Gastrocnemius medialis (tissue), 4 donors: ENCODE measurements at regions not wholly inside any gene's neighbourhood (a gene's known extent, or its start where the extent isn't known, plus 50 kb on each side); places are given as distances from the start of the nearest gene placed in this dataset.
A peak's percentile ranks its signal among the peaks of the same experiment; 100 is the strongest.

Source experiments
- ATAC-seq, 2 donors: fragments of 150-250 bp; one replicate each; pipeline ENCODE4 v1.9.1; 2016
- DNase-seq, 2 donors: peaks; one replicate each; pipeline ENCODE4 v3.0.0-alpha.2; 2019
- H3K27ac ChIP-seq, 4 donors: fragments of 200-600 bp; sonication (generic); 1 replicate in 1 of 4; 2 replicates in 3 of 4; pipeline ENCODE4 v1.5.1; 2016 to 2018; ENCODE audit warnings: mild to moderate bottlenecking in 2 of 4, moderate library complexity in 1 of 4
- H3K27me3 ChIP-seq, 3 donors: fragments of 200-600 bp; sonication (generic) in 2 of 3; 1 replicate in 1 of 3; 2 replicates in 2 of 3; pipeline versions ENCODE4 v1.5.1 to v1.6.0; 2016 to 2019; ENCODE audit warnings: mild to moderate bottlenecking in 1 of 3, moderate library complexity in 1 of 3
- H3K36me3 ChIP-seq, 2 donors: fragments of 200-600 bp; sonication (generic) in 1 of 2; one replicate each; pipeline ENCODE4 v1.5.1; 2017 to 2018
- H3K4me1 ChIP-seq, 2 donors: fragments of 200-600 bp; sonication (generic) in 1 of 2; one replicate each; pipeline ENCODE4 v1.5.1; 2016 to 2017; ENCODE audit warnings: mild to moderate bottlenecking in 2 of 2
- H3K4me3 ChIP-seq, 4 donors: fragments of 200-600 bp; sonication (generic) in 3 of 4; 1 replicate in 1 of 4; 2 replicates in 3 of 4; pipeline ENCODE4 v1.5.1; 2016 to 2019; ENCODE audit warnings: mild to moderate bottlenecking in 2 of 4
- H3K9me3 ChIP-seq, 3 donors: fragments of 200-600 bp; sonication (generic) in 2 of 3; 1 replicate in 1 of 3; 2 replicates in 2 of 3; pipeline ENCODE4 v1.5.1; 2016 to 2019
- CTCF ChIP-seq, 5 experiments: fragments of 450-650 bp in 3 of 5; fragments of 200-600 bp in 2 of 5; sonication (generic) in 2 of 5; IDR thresholded peaks in 4 of 5; conservative IDR thresholded peaks in 1 of 5; 1 replicate in 4 of 5; 2 replicates in 1 of 5; pipeline ENCODE4 v1.5.1; 2016 to 2019; ENCODE audit warnings: antibody characterized with exemption in 5 of 5, mild to moderate bottlenecking in 3 of 5, moderate library complexity in 3 of 5
- POLR2A ChIP-seq, 2 donors: fragments of 450-650 bp; IDR thresholded peaks; one replicate each; pipeline ENCODE4 v1.6.1; 2017; ENCODE audit warnings: antibody characterized with exemption in 2 of 2, mild to moderate bottlenecking in 2 of 2, moderate library complexity in 2 of 2
- in situ Hi-C, 4 donors: fragments of 200-750 bp; cut with MboI; loops; one replicate each; pipeline versions ENCODE4 v1.15.0 to v1.8.0; 2017; ENCODE audit warnings: low sequenced_read_pairs in 4 of 4
- intact Hi-C: fragments of 100-400 bp; cut with DNase I; formaldehyde crosslinking; loops from one replicate; pipeline ENCODE4 v1.15.1; 2023; ENCODE audit warnings: low total_unique reads

DNA sequence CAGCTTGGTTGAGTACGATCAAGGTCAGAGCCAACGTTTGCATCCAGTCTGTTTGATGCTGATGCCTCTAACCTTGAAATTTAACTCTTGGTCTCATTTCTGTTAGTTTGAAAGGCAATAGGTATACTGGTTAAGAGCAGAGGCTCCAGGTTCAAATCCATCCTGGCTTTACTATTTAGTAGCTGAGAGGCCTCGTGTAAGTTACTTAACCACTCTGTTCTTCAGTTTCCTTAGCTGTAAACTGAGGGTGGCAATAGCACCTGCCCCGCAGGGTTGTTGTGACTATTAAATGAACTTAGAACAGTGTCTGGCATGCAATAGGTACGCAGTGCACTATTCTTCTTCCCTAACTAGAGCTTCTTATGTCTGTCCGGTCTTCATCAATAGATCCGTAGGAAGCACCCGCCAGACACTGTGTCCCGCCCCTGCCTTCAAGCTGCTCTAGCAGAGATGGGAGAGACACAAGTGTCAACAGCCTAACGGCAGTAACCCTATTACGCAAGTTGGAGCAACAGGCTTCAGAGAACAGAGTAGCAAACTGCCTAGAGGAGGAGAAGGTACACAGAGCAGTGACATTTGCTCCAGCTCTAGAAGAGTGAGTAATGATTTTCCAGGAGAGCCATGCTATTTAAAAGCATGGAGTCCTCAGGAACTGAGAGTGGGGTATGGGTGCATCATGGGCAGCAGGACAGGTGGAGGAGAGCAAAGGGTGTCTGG is 62.7 kb upstream of the ST3GAL5 start:
- Histone ChIP-seq H3K4me3 (no peak overlapping the region), H3K4me1 (peaks cover 2 to 7% of the 10 kb centered on the region in 2 donors), H3K27me3 (no peaks in the 10 kb centered on the region), H3K9me3 (no peaks in the 10 kb centered on the region), H3K27ac (no peak overlapping the region), H3K36me3 (no peaks in the 10 kb centered on the region)
- DNase-seq (no peak), ATAC-seq (no peak)
- intact Hi-C loops (no loop called here), in situ Hi-C loops (no loop called here)
- TF ChIP-seq POLR2A (IDR thresholded peaks at IDR 0.05) (no peak), CTCF (IDR thresholded peaks at IDR 0.05 in 4 of 5, conservative IDR thresholded peaks at IDR 0.05 in 1 of 5) (no peak)

GRCh38 chr2:85950743-85951142 is 62.0 kb upstream of the ST3GAL5 start:
- Histone ChIP-seq H3K27ac (no peak overlapping the region), H3K36me3 (no peaks in the 10 kb centered on the region), H3K4me1 (no peaks in the 10 kb centered on the region), H3K27me3 (no peaks in the 10 kb centered on the region), H3K4me3 (no peak overlapping the region), H3K9me3 (no peaks in the 10 kb centered on the region)
- in situ Hi-C loops (no loop called here), intact Hi-C loops (no loop called here)
- DNase-seq: no peak
- no peak for ATAC-seq
- TF ChIP-seq POLR2A (IDR thresholded peaks at IDR 0.05) (no peak), CTCF (IDR thresholded peaks at IDR 0.05 in 4 of 5, conservative IDR thresholded peaks at IDR 0.05 in 1 of 5) (no peak)

GRCh38 chr2:85949280-85949679 is 60.5 kb upstream of the ST3GAL5 start:
- Histone ChIP-seq H3K27ac (no peak overlapping the region), H3K36me3 (no peaks in the 10 kb centered on the region), H3K27me3 (no peaks in the 10 kb centered on the region), H3K4me1 (no peaks in the 10 kb centered on the region), H3K4me3 (no peak overlapping the region), H3K9me3 (no peaks in the 10 kb centered on the region)
- in situ Hi-C loops (no loop called here), intact Hi-C loops (no loop called here)
- TF ChIP-seq CTCF (IDR thresholded peaks at IDR 0.05 in 4 of 5, conservative IDR thresholded peaks at IDR 0.05 in 1 of 5) (no peak), POLR2A (IDR thresholded peaks at IDR 0.05) (no peak)
- no peak for DNase-seq
- ATAC-seq: peak in 1 of 2 donors; percentile 43

DNA sequence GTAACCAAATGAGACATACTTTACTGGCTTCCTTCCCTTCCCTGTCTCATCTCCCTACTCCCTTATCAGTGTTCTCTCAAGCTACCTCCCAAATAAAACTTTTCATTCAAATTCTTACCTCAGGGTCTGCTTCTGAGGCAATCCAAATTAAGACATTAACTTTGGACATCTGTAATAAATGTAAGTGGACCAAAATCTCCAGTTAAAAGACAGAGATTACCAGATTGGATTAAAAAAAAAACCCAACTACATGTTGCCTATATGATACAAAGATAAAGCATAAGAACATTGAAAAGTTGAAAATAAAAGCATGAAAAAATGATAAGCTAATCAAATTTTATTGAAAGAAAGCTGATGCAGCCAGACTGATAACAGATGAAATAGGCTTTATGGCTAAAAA is 58.8 kb upstream of the ST3GAL5 start:
- intact Hi-C loops: loop anchor here (1.0 kb wide), 1 partner anchor 26 kb away; no protein-coding TSS in a partner anchor
- ATAC-seq: no peak

More for the DNA sequence above, 58.8 kb upstream of the ST3GAL5 start:
- Histone ChIP-seq H3K4me1 (no peaks in the 10 kb centered on the region), H3K27me3 (no peaks in the 10 kb centered on the region), H3K27ac (no peak overlapping the region), H3K4me3 (no peak overlapping the region), H3K36me3 (no peaks in the 10 kb centered on the region), H3K9me3 (no peaks in the 10 kb centered on the region)
- no peak for TF ChIP-seq CTCF (IDR thresholded peaks at IDR 0.05 in 4 of 5, conservative IDR thresholded peaks at IDR 0.05 in 1 of 5)
- no peak for TF ChIP-seq POLR2A (IDR thresholded peaks at IDR 0.05)
- DNase-seq: no peak
- in situ Hi-C loops: no loop called here
